ENCODE measurements at regions not wholly inside any gene's neighbourhood (a gene's known extent, or its start where the extent isn't known, plus 50 kb on each side); places are given as distances from the start of the nearest gene placed in this dataset.
"Not testable (repeated sequence)": the region's sequence is repeated elsewhere in the genome, so short reads cannot be mapped to it uniquely, and the experiment has no call there.

GRCh38 chr1:55784941-55785450 is 569.8 kb upstream of the USP24 start:
- not testable (repeated sequence) for TF ChIP-seq CTCF (IDR thresholded peaks at IDR 0.05 in 8 of 11, conservative IDR thresholded peaks at IDR 0.05 in 3 of 11); POLR2A (IDR thresholded peaks at IDR 0.05)
